Astrocyte of the hippocampus (primary cell): ENCODE measurements at regions not wholly inside any gene's neighbourhood (a gene's known extent, or its start where the extent isn't known, plus 50 kb on each side); places are given as distances from the start of the nearest gene placed in this dataset.

Source experiments
- DNase-seq: peaks from one replicate; pipeline ENCODE4 v3.0.0; 2011; ENCODE audit warnings: low read depth, low spot score

DNA sequence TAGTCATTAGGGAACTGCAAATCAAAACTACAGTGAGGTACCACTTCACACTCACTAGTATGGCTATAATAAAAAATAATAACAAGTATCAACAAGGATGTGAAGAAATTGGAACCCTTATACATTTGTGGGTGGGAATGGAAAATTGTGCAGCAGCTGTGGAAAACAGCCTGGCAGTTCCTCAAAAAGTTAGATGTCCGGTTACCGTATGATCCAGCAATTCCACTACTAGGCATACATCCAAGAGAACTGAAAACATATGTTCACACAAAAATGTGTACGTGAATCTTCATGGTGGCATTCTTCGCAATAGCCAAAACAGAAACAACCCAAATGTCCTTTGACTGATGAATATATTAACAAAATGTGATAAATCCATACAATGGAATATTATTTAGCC, 187.9 kb upstream of the LYSMD4 start:
- no peak for DNase-seq

DNA sequence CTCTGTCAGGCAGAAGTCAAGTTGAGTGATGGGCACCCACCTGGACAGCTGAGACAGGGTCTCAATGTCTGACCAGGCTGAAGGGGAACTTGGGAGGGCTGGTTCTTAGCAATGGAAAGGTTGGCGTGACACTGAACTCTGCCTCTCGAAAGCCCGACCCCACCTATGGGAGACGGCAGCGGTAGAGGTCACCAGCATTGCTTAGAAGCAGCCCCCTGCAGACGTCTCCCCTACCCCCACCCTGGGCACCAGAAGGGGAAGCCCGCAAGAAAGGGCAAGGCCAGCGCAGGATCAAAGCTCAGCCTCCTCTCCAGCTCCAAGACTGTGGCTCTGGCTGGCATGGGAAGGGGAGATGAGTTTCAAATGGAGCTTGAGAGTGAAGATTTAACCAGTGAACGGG, 184.8 kb upstream of the LYSMD4 start:
- no peak for DNase-seq

DNA sequence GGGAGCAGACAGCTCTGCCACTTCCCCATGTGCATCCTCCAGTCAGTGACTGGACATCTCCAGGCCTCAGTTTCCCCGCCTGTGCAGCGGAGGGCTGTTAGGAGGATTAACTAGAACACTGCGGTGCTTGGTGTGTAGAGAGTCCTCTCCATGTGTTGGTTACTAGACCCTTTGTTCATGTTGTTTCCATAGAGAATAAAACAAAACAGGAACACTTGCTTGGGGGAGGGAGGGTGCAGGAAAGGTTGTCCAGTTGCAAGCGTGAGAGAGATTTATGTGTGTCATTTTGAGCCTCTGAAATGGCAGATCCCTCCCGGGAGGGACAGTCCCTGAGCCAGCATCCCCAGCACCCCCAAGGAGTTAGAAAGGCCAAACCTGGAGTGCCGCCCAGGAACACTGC, 184.0 kb upstream of the LYSMD4 start:
- no peak for DNase-seq

DNA sequence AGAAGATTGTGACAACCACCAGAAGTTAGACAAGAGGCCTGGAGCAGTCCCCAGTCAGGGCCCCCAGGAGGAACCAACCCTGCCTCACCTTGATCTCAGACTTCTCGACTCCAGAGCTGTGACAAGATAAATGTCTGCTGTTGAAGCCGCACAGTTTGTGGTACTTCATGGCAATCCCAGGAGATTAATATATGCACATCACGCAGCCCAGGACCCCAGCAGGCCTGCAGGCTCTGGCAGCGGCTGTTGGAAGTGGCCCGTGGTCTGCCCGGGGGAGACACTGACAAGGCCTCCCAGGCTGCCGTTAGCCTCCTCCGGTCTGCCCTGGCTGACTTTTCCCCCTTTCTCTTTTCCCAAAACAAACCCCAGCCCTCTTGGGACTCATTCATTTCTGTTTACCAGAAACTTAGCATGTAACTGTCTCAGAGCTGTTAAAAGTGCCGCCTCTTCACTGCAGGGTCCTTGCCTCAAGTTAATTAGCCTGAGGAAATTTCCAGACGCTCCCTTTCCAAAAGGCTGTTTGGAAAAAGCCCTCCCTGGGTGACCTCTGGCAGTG, 183.5 kb upstream of the LYSMD4 start:
- no peak for DNase-seq

DNA sequence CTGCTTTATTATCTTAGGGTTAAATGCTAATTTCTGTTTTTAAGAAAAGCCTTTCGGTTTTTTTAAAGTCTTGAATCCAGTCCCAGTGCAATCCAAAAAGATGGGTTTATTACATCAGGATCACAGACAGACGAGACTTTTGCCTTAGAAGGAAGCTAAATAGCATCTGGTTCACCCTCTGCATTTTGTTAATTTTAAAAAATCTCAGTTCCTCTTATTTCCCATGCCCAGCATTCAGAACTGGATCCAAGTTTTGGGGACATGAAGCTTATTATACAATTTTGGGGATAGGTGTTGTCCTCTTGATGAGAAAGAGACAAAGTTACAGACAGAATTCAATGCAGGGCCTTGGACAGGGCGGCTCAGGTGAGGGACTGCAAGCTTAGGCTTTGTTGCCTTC, 181.5 kb upstream of the LYSMD4 start:
- DNase-seq: no peak

DNA sequence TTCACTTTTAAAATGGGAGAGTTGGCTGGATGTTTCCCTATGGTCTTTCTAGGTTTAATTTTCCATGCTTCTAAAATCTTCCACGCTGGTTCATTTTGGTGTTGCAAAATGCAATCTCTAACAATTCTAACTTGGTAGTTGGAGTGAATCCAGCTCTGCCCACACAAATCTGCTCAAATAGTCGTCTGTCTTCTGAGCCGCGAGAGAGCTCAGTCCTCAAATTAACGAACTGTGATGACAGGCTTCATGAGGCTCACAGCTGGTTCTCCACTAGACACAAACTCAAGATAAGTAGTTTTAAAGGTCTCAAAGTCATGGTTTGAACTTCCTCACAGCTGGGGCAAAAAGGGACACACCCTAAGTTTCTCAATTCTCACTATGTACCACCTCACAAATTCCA, 178.6 kb upstream of the LYSMD4 start:
- peak; percentile 17 for DNase-seq

DNA sequence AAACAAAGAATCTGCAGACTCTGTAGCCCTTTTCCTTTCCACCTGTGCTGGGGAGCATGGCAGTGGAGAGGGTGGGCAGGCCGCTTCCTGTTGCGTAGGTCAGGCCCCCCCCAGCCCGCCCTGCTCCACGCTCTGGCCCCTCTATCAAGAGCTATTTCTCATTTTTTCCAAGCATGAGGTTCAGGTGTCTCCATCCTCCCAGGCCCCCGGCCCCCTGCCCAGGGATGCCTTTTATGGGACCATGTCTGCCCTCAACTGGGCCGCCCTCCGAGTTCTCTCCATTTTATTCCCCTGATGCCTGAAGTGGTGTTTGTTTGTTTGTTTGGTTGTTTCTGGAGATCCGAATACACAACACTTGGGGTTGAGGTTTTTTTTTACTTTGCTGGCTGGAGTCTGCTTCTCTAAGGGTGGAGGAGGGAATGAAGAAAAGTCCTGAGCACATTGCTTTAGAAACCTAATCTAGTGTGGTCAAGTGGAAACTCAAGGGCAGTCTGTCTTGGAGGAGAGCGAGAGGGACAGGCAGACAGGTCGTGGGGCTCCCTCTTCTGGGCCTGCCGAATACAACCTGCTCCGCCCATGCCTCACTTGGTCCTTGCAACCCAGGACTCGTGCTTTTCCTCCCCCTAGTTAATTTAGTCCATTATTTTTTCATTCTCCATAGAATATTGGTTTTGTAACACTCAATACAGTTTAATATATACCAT, 176.5 kb upstream of the LYSMD4 start:
- DNase-seq: no peak

DNA sequence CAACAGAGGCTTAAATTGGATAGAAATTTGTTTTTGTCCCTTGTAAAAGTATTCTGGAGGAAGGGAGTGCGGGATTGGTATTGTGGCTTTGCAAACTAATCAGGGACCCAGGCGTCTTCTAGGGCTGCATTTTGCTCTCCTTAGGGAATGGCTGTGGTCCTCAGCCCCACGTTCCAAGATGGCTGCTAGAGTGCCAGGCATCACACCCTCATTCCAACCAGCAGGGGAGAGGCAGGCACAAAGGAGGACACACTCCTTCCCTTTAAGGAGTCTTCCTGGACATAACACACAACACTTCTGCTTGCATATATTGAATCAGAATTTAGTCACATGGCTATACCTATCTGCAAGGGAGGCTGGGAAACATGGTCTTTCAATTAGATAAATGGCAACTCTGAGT, 174.5 kb upstream of the LYSMD4 start:
- DNase-seq: no peak

DNA sequence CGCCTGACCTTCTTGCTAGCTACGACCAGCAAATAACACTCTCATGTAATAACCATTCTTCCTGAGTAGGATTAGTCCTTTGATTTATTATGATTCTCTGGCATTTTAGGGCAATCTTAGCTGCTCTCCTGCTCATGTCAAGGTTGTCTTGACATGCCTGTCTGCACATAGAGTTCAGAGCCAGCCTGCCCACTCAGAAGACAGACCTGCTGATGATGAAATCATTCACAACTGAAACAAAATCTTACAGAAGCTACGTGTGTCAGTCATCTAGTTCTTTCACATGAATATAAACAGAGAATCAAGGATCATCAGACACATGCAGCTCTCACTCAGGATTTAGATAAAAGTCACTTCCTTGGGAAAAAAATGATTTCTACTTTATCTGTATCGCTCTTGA, 173.6 kb upstream of the LYSMD4 start:
- no peak for DNase-seq

DNA sequence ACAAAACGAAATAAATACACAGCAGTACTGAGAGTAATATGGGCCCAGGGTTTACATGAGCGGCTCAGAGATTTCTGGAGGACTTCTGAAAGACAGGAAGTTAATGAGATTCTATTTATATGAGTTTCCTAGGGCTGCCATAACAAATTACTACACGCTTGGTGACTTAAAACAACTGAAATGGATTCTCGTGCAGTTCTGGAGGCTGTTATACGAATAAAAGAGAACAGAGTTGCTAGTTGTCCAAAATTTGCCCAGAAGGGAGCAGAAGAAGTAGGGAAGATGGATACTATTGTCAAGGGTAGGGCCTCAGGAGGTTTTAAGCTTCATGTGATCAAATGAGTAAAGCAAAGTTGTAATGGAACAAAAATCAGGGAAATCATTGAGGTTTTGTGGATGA, 173.1 kb upstream of the LYSMD4 start:
- no peak for DNase-seq

DNA sequence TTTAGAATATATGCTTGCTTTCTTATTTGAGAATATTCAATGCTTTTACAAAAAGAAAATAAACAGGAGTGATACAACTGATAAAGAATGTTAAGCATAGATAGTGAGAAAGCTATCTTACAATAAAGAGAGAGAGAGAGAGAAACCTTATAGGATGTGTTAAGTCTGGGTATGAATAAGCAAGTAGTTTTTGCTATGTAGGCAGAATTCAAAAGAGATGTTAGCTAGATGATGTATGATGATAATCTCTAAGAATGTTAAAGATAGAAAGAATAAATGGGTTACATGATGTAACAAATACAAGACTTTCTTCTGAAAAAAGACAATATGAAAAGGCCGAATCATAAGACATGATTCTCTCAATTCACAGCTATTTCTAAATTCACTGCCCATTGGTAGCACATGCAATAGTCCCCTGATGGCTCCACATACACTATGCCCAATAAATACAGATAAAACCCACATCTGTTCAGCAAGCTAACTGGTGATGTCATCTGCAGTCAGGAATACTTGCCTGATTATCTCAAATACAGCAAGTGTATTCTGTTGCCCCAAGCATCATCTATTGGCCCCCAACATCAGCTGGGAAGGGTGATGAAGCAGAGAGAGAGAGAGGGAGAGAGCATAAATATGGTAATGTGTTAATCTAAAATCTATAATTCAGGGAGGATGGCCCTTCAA, 169.2 kb upstream of the LYSMD4 start:
- no peak for DNase-seq

DNA sequence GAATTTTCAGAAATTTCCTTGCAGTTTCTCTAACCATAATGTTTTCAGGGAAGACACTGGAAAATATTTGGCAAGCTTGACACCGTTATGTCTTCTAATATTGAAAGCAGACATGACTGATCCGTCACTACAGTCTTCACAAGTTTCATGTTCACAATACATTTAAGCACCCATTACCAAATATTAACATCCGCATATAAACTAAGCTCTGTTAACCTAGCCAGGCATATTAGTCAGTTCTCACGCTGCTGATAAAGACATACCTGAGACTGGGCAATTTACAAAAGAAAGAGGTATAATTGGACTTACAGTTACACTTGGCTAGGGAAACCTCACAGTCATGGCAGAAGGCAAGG, 162.7 kb upstream of the LYSMD4 start:
- no peak for DNase-seq

DNA sequence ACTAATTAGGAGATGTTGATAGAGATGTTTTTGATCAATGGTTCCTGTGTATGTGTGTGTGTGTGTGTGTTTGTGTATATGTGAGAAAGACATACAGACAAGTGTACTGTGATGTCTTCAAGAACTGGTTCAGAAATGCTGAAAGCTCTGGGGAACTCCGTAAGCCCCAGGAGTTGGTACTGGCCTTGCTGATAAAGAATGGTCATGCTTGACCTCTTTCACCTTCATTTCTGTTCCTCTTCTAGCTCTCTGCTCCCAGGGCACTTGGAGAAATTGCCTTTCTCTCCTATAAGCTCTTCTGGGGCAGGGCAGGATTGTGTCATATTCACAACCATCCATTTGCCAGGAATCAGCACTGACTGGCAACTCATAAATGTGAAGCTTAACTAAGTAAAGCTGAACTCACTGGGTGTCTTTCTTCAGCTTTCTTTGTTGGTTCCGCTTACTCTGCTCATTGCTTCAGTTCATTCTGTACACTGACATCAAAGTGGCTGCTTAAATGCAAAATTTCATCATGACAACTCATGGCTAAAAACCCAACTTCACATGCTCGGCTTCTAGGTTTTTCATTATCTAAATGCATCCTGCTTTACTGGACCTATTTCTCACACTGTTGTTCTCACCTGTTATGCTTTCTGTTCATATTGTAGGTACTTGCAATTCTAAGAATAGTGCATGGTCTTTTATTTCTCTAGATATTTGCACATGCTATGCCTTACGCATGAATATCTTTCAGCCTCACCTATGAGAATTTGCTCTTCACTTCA, 162.1 kb upstream of the LYSMD4 start:
- no peak for DNase-seq

DNA sequence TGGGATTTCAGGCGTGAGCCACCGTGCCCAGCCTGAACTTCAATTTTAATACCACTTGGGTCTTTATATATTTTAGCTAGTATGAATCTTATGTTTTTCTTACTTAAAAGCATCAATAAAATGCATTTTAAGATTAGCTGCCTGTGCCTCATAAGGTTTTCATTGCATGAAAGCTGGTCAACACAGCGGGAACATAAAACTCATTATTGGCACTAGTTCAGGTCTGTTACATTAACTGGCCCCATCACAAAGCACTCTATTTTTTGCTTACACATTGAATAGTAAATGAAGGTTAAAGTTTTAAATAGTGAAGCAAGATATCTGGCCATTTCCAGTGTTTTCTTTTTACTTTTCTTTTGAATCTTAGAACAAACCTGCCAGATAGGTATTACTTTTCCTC, 145.6 kb upstream of the LYSMD4 start:
- no peak for DNase-seq

DNA sequence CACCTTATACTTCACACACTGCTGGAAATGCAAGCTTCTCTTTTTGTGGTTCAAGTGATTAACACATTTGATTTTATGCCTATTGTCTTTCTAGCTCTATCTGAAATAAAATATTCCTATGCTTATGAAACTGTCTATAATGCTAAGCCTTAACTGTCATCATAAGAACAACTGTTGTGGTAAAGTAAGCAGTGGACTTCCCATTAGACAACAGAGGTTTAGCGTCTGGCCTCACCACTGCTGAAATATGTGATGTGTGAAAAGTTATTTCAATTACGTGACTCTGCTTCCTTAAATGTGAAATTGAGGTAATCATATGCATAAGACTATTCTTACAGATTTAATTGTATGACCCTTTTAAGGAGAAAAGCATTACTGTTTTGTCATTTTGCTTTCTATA, 140.2 kb upstream of the LYSMD4 start:
- DNase-seq: no peak

DNA sequence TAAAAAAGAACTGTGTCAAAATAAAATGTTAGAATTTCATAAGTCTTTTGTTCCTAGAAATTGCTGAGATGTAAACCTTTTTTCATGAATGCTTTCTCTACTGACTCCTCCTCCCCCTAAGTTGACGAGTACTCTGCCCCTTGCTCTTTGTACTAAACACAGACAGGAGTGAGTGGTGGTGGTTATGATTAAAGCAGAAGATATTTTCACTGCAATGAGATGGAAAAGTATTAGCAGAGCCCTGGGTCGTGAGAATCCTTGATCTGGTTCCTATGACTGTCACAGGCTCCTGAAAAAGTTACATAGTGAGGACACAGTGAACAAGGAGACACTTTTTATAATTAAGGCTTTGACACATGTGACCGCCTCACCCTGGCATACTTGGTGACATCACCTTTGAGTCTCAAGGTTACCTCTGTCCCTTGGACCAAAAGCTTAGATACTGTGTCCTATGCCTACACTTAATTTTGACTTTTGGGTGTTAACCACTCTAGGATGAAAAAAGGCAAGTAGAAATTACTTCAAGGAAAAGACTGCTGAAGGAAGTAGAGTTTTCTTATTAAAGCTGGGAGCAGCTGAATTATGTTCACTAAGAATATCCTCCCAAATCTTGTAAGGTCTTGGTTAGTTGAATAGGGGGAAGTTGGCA, 130.4 kb upstream of the LYSMD4 start:
- DNase-seq: peak; percentile 8

DNA sequence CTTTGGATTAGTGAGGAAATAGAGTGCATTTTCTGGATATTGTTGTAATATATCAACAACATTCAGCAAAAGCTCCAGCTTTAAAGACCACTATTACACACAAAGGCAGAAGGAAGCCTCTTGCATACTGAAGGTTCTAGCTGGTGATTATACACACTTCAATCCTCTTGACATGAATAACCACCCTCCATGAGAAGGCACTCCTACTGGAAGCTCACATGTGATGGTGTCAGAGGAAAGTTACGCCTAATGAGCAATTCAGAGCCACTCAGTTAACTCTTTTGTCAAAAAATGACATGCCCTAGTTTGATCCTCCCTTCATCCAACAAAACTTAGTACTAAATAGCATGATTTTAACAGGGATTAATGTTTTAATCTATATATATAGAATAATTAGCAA, 124.6 kb upstream of the LYSMD4 start:
- peak; percentile 2 for DNase-seq

DNA sequence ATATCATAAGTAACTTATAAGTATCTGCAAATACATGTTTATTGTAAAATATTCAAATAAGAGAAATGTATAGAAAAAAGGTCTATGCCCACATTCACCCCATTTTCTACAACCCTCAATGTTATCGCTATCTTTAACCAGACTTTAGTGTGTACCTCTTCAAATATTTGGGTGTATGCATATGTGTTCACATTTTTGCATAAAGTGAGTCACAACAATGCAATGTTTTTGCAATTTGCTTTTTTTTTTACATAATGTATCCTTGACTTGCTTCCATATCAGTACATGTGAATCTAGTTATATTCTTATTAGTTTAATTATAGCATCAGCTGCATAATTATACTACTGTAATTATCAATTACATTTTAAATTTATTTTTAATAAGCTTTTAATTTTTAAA, 117.3 kb upstream of the LYSMD4 start:
- no peak for DNase-seq

DNA sequence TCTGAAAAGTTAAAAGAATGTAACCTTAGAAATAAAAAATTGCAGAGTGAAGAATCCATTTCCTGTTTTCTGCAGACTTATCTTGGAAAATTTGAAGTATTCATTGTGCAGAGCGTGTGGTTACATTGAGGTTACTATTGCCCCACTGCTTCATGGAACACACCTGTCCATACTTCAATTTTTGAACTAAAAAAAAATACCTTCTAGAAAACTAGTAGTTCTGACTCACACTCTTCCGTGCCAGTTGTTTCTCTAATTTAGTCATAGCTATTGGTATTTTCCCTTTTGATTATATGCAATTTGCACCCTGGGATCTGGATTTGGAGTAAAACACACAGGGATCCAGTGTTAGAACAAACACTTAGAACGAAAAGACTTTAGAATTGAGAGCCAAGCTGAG, 111.8 kb upstream of the LYSMD4 start:
- DNase-seq: peak; percentile 46

DNA sequence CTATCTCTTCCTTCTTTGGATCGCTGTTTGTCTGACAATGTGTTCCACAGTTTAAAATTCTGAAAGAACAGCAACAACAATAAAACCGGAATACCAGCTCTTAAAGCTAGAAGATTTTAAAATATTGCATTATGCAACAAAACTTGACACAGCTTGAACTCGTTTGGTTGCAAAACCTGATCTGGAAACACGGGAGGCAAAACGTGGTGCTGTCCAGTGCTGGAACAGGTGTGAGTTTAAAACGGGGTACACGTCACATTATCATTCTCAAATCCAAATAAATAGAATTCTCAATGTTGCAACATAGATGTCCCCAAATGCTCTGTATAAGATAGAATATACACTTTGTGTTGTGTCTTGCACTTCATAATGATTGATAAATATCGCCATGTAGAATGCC, 110.9 kb upstream of the LYSMD4 start:
- no peak for DNase-seq

DNA sequence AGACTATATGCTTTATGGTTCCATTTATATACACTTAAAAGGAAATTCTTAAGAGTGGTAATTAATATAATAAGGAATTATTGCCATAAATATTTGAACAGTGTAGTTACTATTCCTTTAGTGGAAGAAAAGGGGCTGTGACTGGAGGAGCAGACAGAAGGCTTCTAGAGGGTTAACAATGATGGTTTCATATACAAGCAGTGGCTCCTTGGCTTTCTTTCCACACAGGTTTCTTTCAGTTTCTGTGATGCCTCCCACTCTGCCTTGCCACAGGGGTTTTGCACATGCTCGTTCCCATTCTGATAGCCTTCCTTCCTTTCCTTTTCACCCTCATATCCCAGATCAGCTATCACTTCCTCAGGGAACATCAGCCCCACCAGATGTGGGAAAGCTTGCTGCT, 108.8 kb upstream of the LYSMD4 start:
- no peak for DNase-seq

DNA sequence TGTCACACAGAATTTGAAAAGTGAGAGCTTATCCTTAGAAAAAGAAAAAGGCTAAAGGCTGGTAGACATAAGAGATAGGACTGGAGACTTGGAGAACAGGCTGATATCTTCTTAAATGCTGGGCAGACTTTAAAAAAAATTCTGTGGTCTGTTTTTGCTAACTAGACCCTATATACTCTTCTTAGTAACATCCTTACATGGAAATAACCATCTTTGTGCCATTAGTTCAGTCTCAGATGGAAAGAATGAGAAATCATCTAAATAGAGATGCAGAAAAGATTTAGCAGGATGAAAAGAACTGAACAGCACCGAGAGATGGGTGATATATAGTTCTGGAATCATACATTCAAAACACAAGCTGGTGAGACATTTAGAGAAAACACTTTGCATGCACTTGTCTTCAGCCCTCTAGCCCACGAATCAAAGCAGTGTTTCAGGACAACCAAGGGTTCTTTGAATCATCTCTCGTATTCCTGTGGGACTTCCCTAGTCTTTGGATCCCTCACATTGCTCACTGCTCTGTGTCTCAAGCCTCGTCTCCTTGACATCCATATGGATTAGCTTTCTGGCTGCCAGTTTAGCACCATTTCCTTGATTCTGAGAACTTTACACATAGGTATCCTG, 93.0 kb upstream of the LYSMD4 start:
- DNase-seq: no peak
